Activated CD4-positive, alpha-beta T cell treated with anti-CD3 and anti-CD28 coated beads, Interleukin-2, amount 10 ng/mL, durations not matched to agents 7 days and 5 days (primary cell): ENCODE measurements at regions not wholly inside any gene's neighbourhood (a gene's known extent, or its start where the extent isn't known, plus 50 kb on each side); places are given as distances from the start of the nearest gene placed in this dataset.

Experiments
- CTCF ChIA-PET: fragments of 350-600 bp; sonication (Branson Sonifier 250); formaldehyde crosslinking; loops from one replicate; lab custom pipeline; 2021; ENCODE audit warnings: antibody characterized with exemption; lab: Charles Lee
- POLR2A ChIA-PET: fragments of 350-600 bp; sonication (Branson Sonifier 250); formaldehyde crosslinking; loops from one replicate; lab custom pipeline; 2021; ENCODE audit warnings: antibody characterized with exemption; lab: Charles Lee
- DNase-seq: peaks from one replicate; pipeline ENCODE4 v3.0.0-alpha.2; 2020
- H3K27ac Mint-ChIP-seq: one replicate; pipeline ENCODE4 v1.8.0; 2021; ENCODE audit warnings: mild to moderate bottlenecking, moderate library complexity, mixed read lengths
- H3K27me3 Mint-ChIP-seq: one replicate; pipeline ENCODE4 v1.8.0; 2021; ENCODE audit warnings: mixed read lengths
- H3K36me3 Mint-ChIP-seq: one replicate; pipeline ENCODE4 v1.8.0; 2021; ENCODE audit warnings: low read depth, mixed read lengths
- H3K4me1 Mint-ChIP-seq: one replicate; pipeline ENCODE4 v1.8.0; 2021; ENCODE audit warnings: mixed read lengths
- H3K4me3 Mint-ChIP-seq: one replicate; pipeline ENCODE4 v1.8.0; 2021; ENCODE audit warnings: mild to moderate bottlenecking, moderate library complexity, mixed read lengths
- H3K9me3 Mint-ChIP-seq: one replicate; pipeline ENCODE4 v1.8.0; 2021; ENCODE audit warnings: mixed read lengths

DNA sequence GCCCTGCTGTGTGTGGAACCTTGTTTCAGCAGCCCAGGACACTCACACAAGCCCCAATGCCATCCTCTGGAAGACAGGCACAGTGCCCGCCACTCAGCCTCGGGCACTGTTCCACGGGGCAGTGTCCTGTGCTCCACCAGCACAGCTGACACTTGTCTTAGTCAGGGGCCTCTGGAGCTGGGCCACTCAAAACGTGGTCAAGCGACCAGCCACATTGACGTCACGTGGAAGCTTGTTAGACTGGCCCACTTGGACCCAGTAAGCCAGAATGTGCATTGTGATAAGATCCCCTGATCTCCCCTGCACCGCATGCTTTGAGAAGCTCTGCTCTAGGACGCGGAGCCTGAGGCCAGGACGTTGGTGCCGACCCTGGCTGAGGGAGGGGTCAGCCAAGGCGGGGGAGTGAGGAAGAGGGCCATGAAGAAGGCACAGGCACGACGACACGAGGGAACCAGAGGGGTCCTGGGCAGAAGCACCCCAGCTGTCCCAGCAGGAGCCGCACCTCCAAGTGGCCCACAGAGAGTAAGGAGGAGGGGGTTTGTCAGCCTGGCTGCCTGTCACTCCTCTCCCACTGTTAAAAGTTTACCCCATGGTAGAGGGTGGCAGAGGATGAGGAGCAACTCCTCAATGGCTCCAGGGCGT, 64.6 kb downstream of the LINC01488 start:
- Mint-ChIP-seq H3K36me3 (peaks cover 6% of the 10 kb centered on the region), H3K27ac (no peak overlapping the region), H3K27me3 (peaks cover 12% of the 10 kb centered on the region), H3K4me1 (peaks cover 10% of the 10 kb centered on the region), H3K9me3 (peaks cover 11% of the 10 kb centered on the region), H3K4me3 (no peak overlapping the region)
- ChIA-PET POLR2A (no interaction called here), CTCF (no interaction called here)
- no peak for DNase-seq

DNA sequence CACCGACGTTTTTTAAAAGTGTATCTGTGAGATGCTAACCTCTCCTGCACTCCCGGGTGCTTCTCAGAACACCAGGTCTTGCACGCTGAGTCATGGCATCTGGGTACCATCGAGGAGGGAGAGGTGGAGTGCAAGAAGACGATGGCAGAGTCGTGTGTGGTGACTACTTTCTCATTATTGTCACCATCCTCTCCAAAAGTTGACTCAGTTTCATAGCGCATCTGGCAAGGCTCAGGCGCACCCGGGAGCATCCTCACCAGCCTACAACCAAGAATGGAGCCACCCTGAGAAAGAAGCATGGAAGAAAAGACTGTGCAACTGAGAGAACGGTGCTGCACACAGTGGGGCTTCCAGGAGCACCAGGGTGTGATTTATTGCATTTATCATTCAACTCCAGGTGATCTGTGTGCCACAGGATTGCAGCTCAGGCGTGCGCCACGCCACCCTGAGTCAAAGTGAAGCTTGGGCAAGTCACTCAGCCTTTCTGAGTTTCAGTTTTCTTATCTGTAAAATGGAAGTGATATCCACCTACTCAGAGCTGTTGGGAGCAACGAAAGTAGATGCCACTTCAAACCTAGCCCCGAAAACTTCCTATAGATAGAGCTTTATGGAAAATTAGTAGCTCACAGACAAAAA, 65.4 kb downstream of the LINC01488 start:
- CTCF ChIA-PET, result interaction anchor here (0.6 kb wide), 1 partner anchor 75 kb away, joined by 3 read pairs; no protein-coding TSS in a partner anchor
- H3K9me3 Mint-ChIP-seq, result peaks cover 16% of the 10 kb centered on the region
- H3K36me3 Mint-ChIP-seq, result peaks cover 6% of the 10 kb centered on the region
- peaks cover 12% of the 10 kb centered on the region for H3K27me3 Mint-ChIP-seq
- POLR2A ChIA-PET, result no interaction called here
- no peak overlapping the region for H3K4me3 Mint-ChIP-seq
- DNase-seq, result no peak
- H3K27ac Mint-ChIP-seq, result no peak overlapping the region
- peaks cover 10% of the 10 kb centered on the region for H3K4me1 Mint-ChIP-seq

GRCh38 chr11:69550846-69551245, 69.4 kb downstream of the LINC01488 start:
- H3K4me1 Mint-ChIP-seq, result peaks cover 10% of the 10 kb centered on the region
- ChIA-PET CTCF (no interaction called here), POLR2A (no interaction called here)
- H3K27ac Mint-ChIP-seq, result no peak overlapping the region
- peaks cover 6% of the 10 kb centered on the region for H3K36me3 Mint-ChIP-seq
- DNase-seq, result no peak
- H3K9me3 Mint-ChIP-seq, result peaks cover 20% of the 10 kb centered on the region
- peaks cover 12% of the 10 kb centered on the region for H3K27me3 Mint-ChIP-seq
- no peak overlapping the region for H3K4me3 Mint-ChIP-seq

DNA sequence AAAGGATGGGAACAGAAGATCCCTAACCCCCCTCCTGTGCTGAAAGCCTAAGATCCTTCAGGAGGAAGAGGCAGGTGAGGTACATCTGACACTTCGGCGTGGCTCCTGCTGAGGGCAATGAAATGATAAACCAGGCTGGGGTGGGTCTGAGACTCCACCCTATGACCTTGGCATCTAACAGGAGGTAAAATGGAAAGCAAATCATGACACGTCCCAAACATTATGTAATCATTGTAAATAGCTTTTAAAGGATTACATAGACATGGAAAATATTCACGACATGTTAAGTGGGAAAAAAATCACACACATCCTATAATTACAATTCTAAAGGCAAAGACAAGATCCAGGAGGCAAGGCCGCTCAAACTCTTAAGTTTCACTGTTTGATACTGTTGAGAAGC, 70.5 kb downstream of the LINC01488 start:
- Mint-ChIP-seq H3K36me3 (peaks cover 6% of the 10 kb centered on the region), H3K4me3 (no peak overlapping the region), H3K27me3 (peaks cover 13% of the 10 kb centered on the region), H3K9me3 (peaks cover 20% of the 10 kb centered on the region), H3K4me1 (peaks cover 3% of the 10 kb centered on the region), H3K27ac (no peak overlapping the region)
- ChIA-PET POLR2A (no interaction called here), CTCF (no interaction called here)
- no peak for DNase-seq

- Mint-ChIP-seq H3K36me3 (peaks cover 6% of the 10 kb centered on the region), H3K9me3 (peaks cover 20% of the 10 kb centered on the region), H3K27ac (no peak overlapping the region), H3K27me3 (peaks cover 16% of the 10 kb centered on the region), H3K4me1 (peaks cover under 1% of the 10 kb centered on the region), H3K4me3 (no peak overlapping the region)
- CTCF ChIA-PET, result no interaction called here
- POLR2A ChIA-PET, result no interaction called here
- DNase-seq, result no peak
Observed at GRCh38 chr11:69552951-69553350, 71.5 kb downstream of the LINC01488 start.

DNA sequence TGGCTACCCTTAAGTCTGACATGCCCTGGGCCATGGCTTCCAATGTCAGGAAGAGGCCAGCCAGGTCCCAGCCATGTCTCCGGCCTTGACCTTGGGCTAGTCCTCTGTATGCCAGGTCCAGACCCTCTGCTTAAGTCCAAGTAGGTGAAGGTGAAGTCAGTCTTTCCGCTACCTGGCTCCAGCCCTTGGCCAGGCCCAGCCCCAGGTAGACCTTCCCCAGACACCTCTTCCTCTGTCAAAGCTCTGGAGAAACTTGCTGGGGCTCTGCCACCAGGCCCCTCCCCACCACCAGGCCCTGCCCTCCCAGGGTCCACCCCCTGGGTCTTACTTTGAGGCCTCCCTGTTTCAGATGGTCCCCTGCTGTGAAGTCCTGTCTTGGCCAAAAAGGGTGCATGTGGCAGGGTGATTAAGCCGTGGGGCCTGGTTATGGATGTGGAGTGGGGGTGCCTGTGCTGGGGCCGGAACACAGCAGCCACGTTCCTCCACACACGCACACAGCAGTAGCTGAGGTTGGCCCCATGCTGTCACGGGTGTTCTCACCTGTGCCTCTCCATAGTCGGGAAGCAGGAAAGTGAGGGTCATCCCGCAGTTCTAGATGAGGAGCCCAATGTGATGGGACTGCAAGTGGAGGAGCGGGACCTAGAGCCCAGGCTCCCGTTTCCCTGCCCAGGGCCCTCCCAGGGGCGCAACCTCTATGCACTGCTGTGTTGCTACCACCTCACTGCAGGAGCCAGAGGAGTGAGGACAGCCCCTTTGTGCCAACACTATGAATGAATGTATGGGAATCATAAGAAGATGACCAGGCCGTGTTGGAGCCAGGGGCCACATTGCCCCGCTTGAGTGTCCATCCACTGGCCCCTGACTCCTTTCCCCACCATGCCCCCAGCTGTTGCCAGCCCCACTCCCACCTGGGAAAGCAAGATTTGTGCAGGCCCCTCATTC, 72.2 kb downstream of the LINC01488 start:
- ChIA-PET POLR2A (no interaction called here), CTCF (no interaction called here)
- Mint-ChIP-seq H3K27ac (no peak overlapping the region), H3K4me1 (peaks cover 8% of the 10 kb centered on the region), H3K9me3 (peaks cover 20% of the 10 kb centered on the region), H3K36me3 (peaks cover 6% of the 10 kb centered on the region), H3K4me3 (no peak overlapping the region), H3K27me3 (peaks cover 18% of the 10 kb centered on the region)
- DNase-seq, result no peak

DNA sequence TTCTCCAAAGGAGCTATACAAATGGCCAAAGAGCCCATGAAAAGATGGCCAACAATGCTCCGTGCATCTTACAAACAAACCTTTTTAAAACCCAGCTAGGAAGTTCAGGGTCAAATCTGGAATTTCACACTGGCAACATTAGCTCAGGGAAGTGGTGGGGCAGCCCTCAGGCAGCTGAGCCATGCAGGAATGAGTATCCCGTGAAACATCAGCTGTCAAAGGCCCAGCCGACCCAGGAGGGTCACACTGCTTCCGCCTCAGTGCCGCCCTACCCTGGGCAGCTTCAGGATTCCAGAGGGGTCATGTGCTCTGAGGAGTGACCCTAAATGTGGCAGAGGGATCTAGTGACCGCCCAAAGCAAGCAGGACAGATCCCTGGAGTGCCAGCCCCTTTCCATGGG, 73.4 kb downstream of the LINC01488 start:
- no peak for DNase-seq
- Mint-ChIP-seq H3K9me3 (peaks cover 12% of the 10 kb centered on the region), H3K27ac (no peak overlapping the region), H3K36me3 (peaks cover 3% of the 10 kb centered on the region), H3K4me3 (no peak overlapping the region), H3K27me3 (peaks cover 14% of the 10 kb centered on the region), H3K4me1 (peaks cover 17% of the 10 kb centered on the region)
- POLR2A ChIA-PET, result no interaction called here
- CTCF ChIA-PET, result no interaction called here

DNA sequence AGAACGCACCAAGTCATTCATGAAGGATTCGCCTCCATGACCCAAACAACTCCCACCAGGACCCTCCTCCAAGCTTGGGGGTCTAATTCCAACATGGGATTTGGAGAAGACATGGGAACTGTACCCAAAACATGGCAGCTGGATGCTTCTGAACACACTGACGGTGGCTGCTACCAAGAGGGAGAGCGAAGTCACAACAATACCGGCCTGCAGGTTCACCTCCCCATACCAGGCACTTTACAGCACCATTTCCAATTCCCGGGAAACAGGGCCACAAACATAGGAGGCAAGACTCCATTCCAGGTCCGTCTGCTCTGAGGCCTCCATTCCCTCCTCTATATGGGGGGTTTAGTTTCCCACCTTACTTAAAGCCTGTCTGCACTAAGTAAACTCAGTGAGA, 75.8 kb downstream of the LINC01488 start:
- H3K27ac Mint-ChIP-seq, result no peak overlapping the region
- peaks cover 17% of the 10 kb centered on the region for H3K4me1 Mint-ChIP-seq
- no peak overlapping the region for H3K4me3 Mint-ChIP-seq
- H3K36me3 Mint-ChIP-seq, result no peaks in the 10 kb centered on the region
- DNase-seq, result no peak
- ChIA-PET CTCF (no interaction called here), POLR2A (no interaction called here)
- peaks cover 27% of the 10 kb centered on the region for H3K27me3 Mint-ChIP-seq
- peaks cover 2% of the 10 kb centered on the region for H3K9me3 Mint-ChIP-seq

GRCh38 chr11:69558519-69558941, 77.1 kb downstream of the LINC01488 start:
- ChIA-PET CTCF (no interaction called here), POLR2A (no interaction called here)
- Mint-ChIP-seq H3K9me3 (peaks cover 5% of the 10 kb centered on the region), H3K27me3 (peaks cover 30% of the 10 kb centered on the region), H3K36me3 (no peaks in the 10 kb centered on the region), H3K4me3 (no peak overlapping the region), H3K27ac (peak overlapping the region; percentile 1), H3K4me1 (peaks cover 17% of the 10 kb centered on the region)
- DNase-seq, result peak; percentile 48

DNA sequence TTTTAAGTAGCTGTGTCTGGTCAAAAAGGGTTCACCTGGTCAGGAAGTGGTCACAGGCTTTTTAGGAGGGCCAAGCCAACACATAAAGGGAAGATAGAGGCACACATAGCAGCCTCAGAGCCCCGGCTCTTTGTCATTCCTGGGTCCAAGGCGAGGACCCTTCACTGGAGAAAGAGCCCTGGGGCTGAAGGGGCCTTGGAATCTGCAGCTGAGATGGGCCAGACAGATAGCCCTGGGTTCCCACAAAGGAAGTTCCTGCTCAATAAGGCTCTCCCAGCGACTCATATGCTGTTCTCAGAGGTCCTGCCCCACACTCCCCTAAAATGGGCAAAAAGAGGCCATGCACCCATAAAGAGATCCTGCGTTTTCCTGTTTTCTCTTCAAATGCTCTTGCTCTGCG, 77.7 kb downstream of the LINC01488 start:
- no peaks in the 10 kb centered on the region for H3K36me3 Mint-ChIP-seq
- DNase-seq, result no peak
- peaks cover 5% of the 10 kb centered on the region for H3K9me3 Mint-ChIP-seq
- peaks cover 17% of the 10 kb centered on the region for H3K4me1 Mint-ChIP-seq
- H3K27ac Mint-ChIP-seq, result no peak overlapping the region
- H3K27me3 Mint-ChIP-seq, result peaks cover 30% of the 10 kb centered on the region
- no peak overlapping the region for H3K4me3 Mint-ChIP-seq
- ChIA-PET POLR2A (no interaction called here), CTCF (no interaction called here)

DNA sequence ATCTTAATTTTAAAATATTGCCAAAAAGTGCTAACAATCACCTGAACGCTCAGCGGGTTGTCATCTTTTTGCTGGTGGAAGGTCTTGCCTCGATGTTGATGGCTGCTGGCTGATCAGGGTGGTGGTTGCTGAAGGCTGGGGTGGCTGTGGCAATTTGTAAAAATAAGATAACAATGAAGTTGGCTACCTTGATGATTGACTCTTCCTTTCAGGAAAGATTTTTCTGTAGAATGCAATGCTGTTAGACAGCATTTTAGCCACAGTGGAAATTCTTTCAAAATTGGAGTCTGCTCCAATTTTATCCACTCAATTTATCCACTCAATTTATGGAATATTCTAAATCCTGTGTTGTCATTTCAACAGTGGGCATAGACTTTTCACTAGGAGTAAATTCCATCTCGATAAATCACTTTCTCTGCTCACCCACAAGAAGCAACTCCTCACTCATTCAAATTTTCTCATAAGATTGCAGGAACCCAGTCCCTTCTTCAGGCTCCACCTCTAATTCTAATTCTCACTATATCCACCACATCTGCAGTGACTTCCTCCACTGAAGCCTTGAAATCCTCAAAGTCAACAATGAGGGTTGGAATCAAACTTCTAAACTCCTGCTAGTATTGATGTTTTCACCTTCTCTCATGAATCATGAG, 78.8 kb downstream of the LINC01488 start:
- Mint-ChIP-seq H3K4me1 (peaks cover 17% of the 10 kb centered on the region), H3K9me3 (peaks cover 5% of the 10 kb centered on the region), H3K27ac (no peak overlapping the region), H3K27me3 (peaks cover 33% of the 10 kb centered on the region), H3K36me3 (no peaks in the 10 kb centered on the region), H3K4me3 (no peak overlapping the region)
- no peak for DNase-seq
- ChIA-PET CTCF (no interaction called here), POLR2A (no interaction called here)

- POLR2A ChIA-PET, result no interaction called here
- Mint-ChIP-seq H3K4me3 (no peak overlapping the region), H3K4me1 (peaks cover 17% of the 10 kb centered on the region), H3K27me3 (peaks cover 29% of the 10 kb centered on the region), H3K9me3 (peaks cover 5% of the 10 kb centered on the region), H3K36me3 (no peaks in the 10 kb centered on the region), H3K27ac (no peak overlapping the region)
- no peak for DNase-seq
- CTCF ChIA-PET, result interaction anchor here (0.5 kb wide), 1 partner anchor 224 kb away, joined by 4 read pairs; no protein-coding TSS in a partner anchor
Observed at GRCh38 chr11:69562302-69562701, 78.7 kb upstream of the CCND1 start.
